PFSK-1 (cell line): ENCODE measurements at regions not wholly inside any gene's neighbourhood (a gene's known extent, or its start where the extent isn't known, plus 50 kb on each side); places are given as distances from the start of the nearest gene placed in this dataset.

Source experiments
- FOXP2 ChIP-seq: optimal IDR thresholded peaks from 2 replicates; pipeline ENCODE3; 2011; ENCODE audit warnings: borderline replicate concordance, control low read depth, inconsistent platforms; ENCODE audit not compliant: insufficient read depth; ENCODE audit errors: extremely low read length, extremely low read depth
- POLR2AphosphoS5 ChIP-seq: IDR thresholded peaks from 2 replicates; pipeline ENCODE4 v1.6.1; 2012; ENCODE audit warnings: low read depth, mild to moderate bottlenecking, control low read depth, low read length, moderate library complexity
- SIN3A ChIP-seq: IDR thresholded peaks from 2 replicates; pipeline ENCODE4 v1.6.1; 2012; ENCODE audit warnings: mild to moderate bottlenecking, low read length, moderate library complexity, borderline replicate concordance; ENCODE audit not compliant: insufficient read depth

- no peak for TF ChIP-seq FOXP2
- no peak for TF ChIP-seq SIN3A
- no peak for TF ChIP-seq POLR2AphosphoS5
These were observed 256.2 kb downstream of the FIGN start for GRCh38 chr2:163479599-163479998.
